ENCODE measurements at regions not wholly inside any gene's neighbourhood (a gene's known extent, or its start where the extent isn't known, plus 50 kb on each side); places are given as distances from the start of the nearest gene placed in this dataset.

- TF ChIP-seq CTCF (IDR thresholded peaks at IDR 0.05; ENCODE audit: insufficient read depth, low read depth, low read length, missing control alignments), result no peak
- no peak overlapping the region for H3K4me3 ChIP-seq (ENCODE audit: low read depth, low read length)
- DNase-seq (ENCODE audit: low read depth), result no peak
These were observed 90.0 kb upstream of the MYOCD start for GRCh38 chr17:12575641-12576040.

GRCh38 chr17:12579288-12579687, 86.4 kb upstream of the MYOCD start:
- no peak overlapping the region for H3K4me3 ChIP-seq (ENCODE audit: low read depth, low read length)
- DNase-seq (ENCODE audit: low read depth), result no peak
- no peak for TF ChIP-seq CTCF (IDR thresholded peaks at IDR 0.05; ENCODE audit: insufficient read depth, low read depth, low read length, missing control alignments)

- no peak for TF ChIP-seq CTCF (IDR thresholded peaks at IDR 0.05; ENCODE audit: insufficient read depth, low read depth, low read length, missing control alignments)
- no peak overlapping the region for H3K4me3 ChIP-seq (ENCODE audit: low read depth, low read length)
- DNase-seq (ENCODE audit: low read depth), result no peak
These were observed 85.0 kb upstream of the MYOCD start for GRCh38 chr17:12580640-12581039.

- no peak for DNase-seq (ENCODE audit: low read depth)
- TF ChIP-seq CTCF (IDR thresholded peaks at IDR 0.05; ENCODE audit: insufficient read depth, low read depth, low read length, missing control alignments), result no peak
- no peak overlapping the region for H3K4me3 ChIP-seq (ENCODE audit: low read depth, low read length)
These were observed 81.0 kb upstream of the MYOCD start for GRCh38 chr17:12584727-12585126.

GRCh38 chr17:12588531-12588930, 77.2 kb upstream of the MYOCD start:
- no peak for DNase-seq (ENCODE audit: low read depth)
- no peak for TF ChIP-seq CTCF (IDR thresholded peaks at IDR 0.05; ENCODE audit: insufficient read depth, low read depth, low read length, missing control alignments)
- no peak overlapping the region for H3K4me3 ChIP-seq (ENCODE audit: low read depth, low read length)

GRCh38 chr17:12590417-12590816, 75.3 kb upstream of the MYOCD start:
- H3K4me3 ChIP-seq (ENCODE audit: low read depth, low read length), result no peak overlapping the region
- no peak for DNase-seq (ENCODE audit: low read depth)
- no peak for TF ChIP-seq CTCF (IDR thresholded peaks at IDR 0.05; ENCODE audit: insufficient read depth, low read depth, low read length, missing control alignments)

- TF ChIP-seq CTCF (IDR thresholded peaks at IDR 0.05; ENCODE audit: insufficient read depth, low read depth, low read length, missing control alignments), result no peak
- no peak overlapping the region for H3K4me3 ChIP-seq (ENCODE audit: low read depth, low read length)
- no peak for DNase-seq (ENCODE audit: low read depth)
These were observed 74.5 kb upstream of the MYOCD start for GRCh38 chr17:12591021-12591735.

Data from GM12865 (cell line).